ENCODE measurements at regions not wholly inside any gene's neighbourhood (a gene's known extent, or its start where the extent isn't known, plus 50 kb on each side); places are given as distances from the start of the nearest gene placed in this dataset.

GRCh38 chr2:19264852-19265251, 93.6 kb downstream of the OSR1 start:
- Histone ChIP-seq H3K9ac (ENCODE audit: low read depth, low read length, poor library complexity, severe bottlenecking) (no peak overlapping the region), H3K36me3 (ENCODE audit: insufficient read depth, low read length) (no peaks in the 10 kb centered on the region), H3K79me2 (ENCODE audit: insufficient read depth, low read length) (no peaks in the 10 kb centered on the region), H2AFZ (ENCODE audit: low read length) (no peak overlapping the region), H3K4me2 (ENCODE audit: low read depth, low read length, poor library complexity, severe bottlenecking) (no peak overlapping the region), H3K4me1 (ENCODE audit: insufficient read depth, low read length, poor library complexity, severe bottlenecking) (no peaks in the 10 kb centered on the region), H3F3A (ENCODE audit: low read depth) (no peaks in the 10 kb centered on the region), H4K20me1 (ENCODE audit: insufficient read depth, low read length, poor library complexity, severe bottlenecking) (no peaks in the 10 kb centered on the region), H3K9me3 (ENCODE audit: insufficient read depth, low read depth, low read length) (no peaks in the 10 kb centered on the region), H3K9me2 (replicated peaks; ENCODE audit: low read depth, low read length) (no peaks in the 10 kb centered on the region), H3K4me3 (ENCODE audit: low read length, poor library complexity, severe bottlenecking) (no peak overlapping the region), H3K27me3 (ENCODE audit: insufficient read depth, low read length, poor library complexity, severe bottlenecking) (no peaks in the 10 kb centered on the region)
- TF ChIP-seq CTCF (conservative IDR thresholded peaks at IDR 0.05; ENCODE audit: low read length) (no peak), EZH2phosphoT487 (IDR thresholded peaks at IDR 0.05; ENCODE audit: borderline replicate concordance) (no peak)

GRCh38 chr2:19262150-19262549, 96.3 kb downstream of the OSR1 start:
- no peaks in the 10 kb centered on the region for H3K9me3 ChIP-seq (ENCODE audit: insufficient read depth, low read depth, low read length)
- no peaks in the 10 kb centered on the region for H3K79me2 ChIP-seq (ENCODE audit: insufficient read depth, low read length)
- H4K20me1 ChIP-seq (ENCODE audit: insufficient read depth, low read length, poor library complexity, severe bottlenecking), result no peaks in the 10 kb centered on the region
- TF ChIP-seq CTCF (conservative IDR thresholded peaks at IDR 0.05; ENCODE audit: low read length), result no peak
- TF ChIP-seq EZH2phosphoT487 (IDR thresholded peaks at IDR 0.05; ENCODE audit: borderline replicate concordance), result no peak
- no peak overlapping the region for H3K4me3 ChIP-seq (ENCODE audit: low read length, poor library complexity, severe bottlenecking)
- no peak overlapping the region for H3K4me2 ChIP-seq (ENCODE audit: low read depth, low read length, poor library complexity, severe bottlenecking)
- no peaks in the 10 kb centered on the region for H3F3A ChIP-seq (ENCODE audit: low read depth)
- no peak overlapping the region for H2AFZ ChIP-seq (ENCODE audit: low read length)
- no peaks in the 10 kb centered on the region for H3K4me1 ChIP-seq (ENCODE audit: insufficient read depth, low read length, poor library complexity, severe bottlenecking)
- no peaks in the 10 kb centered on the region for H3K9me2 ChIP-seq (replicated peaks; ENCODE audit: low read depth, low read length)
- H3K27me3 ChIP-seq (ENCODE audit: insufficient read depth, low read length, poor library complexity, severe bottlenecking), result no peaks in the 10 kb centered on the region
- no peak overlapping the region for H3K9ac ChIP-seq (ENCODE audit: low read depth, low read length, poor library complexity, severe bottlenecking)
- no peaks in the 10 kb centered on the region for H3K36me3 ChIP-seq (ENCODE audit: insufficient read depth, low read length)

GRCh38 chr2:19261061-19261460, 97.4 kb downstream of the OSR1 start:
- no peaks in the 10 kb centered on the region for H3K79me2 ChIP-seq (ENCODE audit: insufficient read depth, low read length)
- no peak overlapping the region for H3K4me2 ChIP-seq (ENCODE audit: low read depth, low read length, poor library complexity, severe bottlenecking)
- H3K36me3 ChIP-seq (ENCODE audit: insufficient read depth, low read length), result no peaks in the 10 kb centered on the region
- no peak overlapping the region for H3K9ac ChIP-seq (ENCODE audit: low read depth, low read length, poor library complexity, severe bottlenecking)
- no peak for TF ChIP-seq EZH2phosphoT487 (IDR thresholded peaks at IDR 0.05; ENCODE audit: borderline replicate concordance)
- TF ChIP-seq CTCF (conservative IDR thresholded peaks at IDR 0.05; ENCODE audit: low read length), result no peak
- no peak overlapping the region for H3K4me3 ChIP-seq (ENCODE audit: low read length, poor library complexity, severe bottlenecking)
- H2AFZ ChIP-seq (ENCODE audit: low read length), result no peak overlapping the region
- H3K27me3 ChIP-seq (ENCODE audit: insufficient read depth, low read length, poor library complexity, severe bottlenecking), result no peaks in the 10 kb centered on the region
- H3K9me2 ChIP-seq (replicated peaks; ENCODE audit: low read depth, low read length), result no peaks in the 10 kb centered on the region
- H3F3A ChIP-seq (ENCODE audit: low read depth), result no peaks in the 10 kb centered on the region
- H3K9me3 ChIP-seq (ENCODE audit: insufficient read depth, low read depth, low read length), result no peaks in the 10 kb centered on the region
- no peaks in the 10 kb centered on the region for H4K20me1 ChIP-seq (ENCODE audit: insufficient read depth, low read length, poor library complexity, severe bottlenecking)
- no peaks in the 10 kb centered on the region for H3K4me1 ChIP-seq (ENCODE audit: insufficient read depth, low read length, poor library complexity, severe bottlenecking)

Data from Loucy (cell line).